K562 (cell line): ENCODE measurements at regions not wholly inside any gene's neighbourhood (a gene's known extent, or its start where the extent isn't known, plus 50 kb on each side); places are given as distances from the start of the nearest gene placed in this dataset.

Experiments
- ATAC-seq: fragments of 200-7000 bp; cut with Tn5 transposase; 3 replicates; pipeline ENCODE4 v1.9.1; 2020; ENCODE audit warnings: moderate library complexity
- BruUV-seq: library from RNA; stranded (reverse); fragments of 400-500 nt; replicated peaks from 2 replicates; lab custom pipeline; 2021; lab: Mats Ljungman, UMichigan
- CTCF ChIA-PET: fragments of 300-600 bp; formaldehyde crosslinking; extraction: SDS; loops from one replicate; lab custom pipeline; 2021; ENCODE audit warnings: low intra/inter-chr PET ratio; lab: Yijun Ruan, JAX
- POLR2A ChIA-PET: fragments of 300-600, 350-650 bp; sonication (Branson Sonifier 250); formaldehyde crosslinking; extraction: SDS; loops from one replicate; lab custom pipeline; 2021; ENCODE audit warnings: antibody characterized with exemption, inconsistent platforms; lab: Yijun Ruan, JAX
- DNase-seq, 4 experiments: peaks; one replicate each; pipeline versions ENCODE4 v3.0.0 to v3.0.0-alpha.2; 2011 to 2018; ENCODE audit warnings: low spot score in 3 of 4, mixed read lengths in 3 of 4; ENCODE audit errors: extremely low read depth in 1 of 4
- FAIRE-seq: peaks from 2 replicates; lab custom pipeline; 2011; peaks lifted over from hg19 to GRCh38; lab: Jason Lieb, UNC
- H2AFZ ChIP-seq: 2 replicates; pipeline ENCODE4 v1.6.0; 2011; ENCODE audit warnings: low read depth, low read length, control low read depth, inconsistent platforms
- H3K27ac ChIP-seq: fragments of 200-600 bp; 3 replicates; pipeline ENCODE4 v1.8.0; 2011; ENCODE audit warnings: low read depth, mild to moderate bottlenecking, control low read depth, inconsistent platforms, low read length, moderate library complexity, mixed read lengths; ENCODE audit errors: extremely low read depth
- H3K27me3 ChIP-seq, 2 experiments: fragments of 300-600 bp in 1 of 2; 2 replicates in 1 of 2; 3 replicates in 1 of 2; pipeline versions ENCODE4 v1.6.0 to v1.8.0; 2011; ENCODE audit warnings: inconsistent platforms in 2 of 2, low read length in 2 of 2, mild to moderate bottlenecking in 1 of 2, mixed read lengths in 1 of 2, moderate library complexity in 1 of 2; ENCODE audit not compliant: control insufficient read depth in 2 of 2, insufficient read depth in 2 of 2
- H3K36me3 ChIP-seq: fragments of 300-600 bp; 3 replicates; pipeline ENCODE4 v1.8.0; 2011; ENCODE audit warnings: mild to moderate bottlenecking, low read length, inconsistent platforms; ENCODE audit not compliant: control insufficient read depth, insufficient read depth
- H3K4me1 ChIP-seq, 2 experiments: fragments of 200-600 bp in 1 of 2; replicated peaks in 1 of 2; 2 replicates in 1 of 2; 3 replicates in 1 of 2; pipeline versions ENCODE4 v1.5.1 to v1.8.0; 2011; ENCODE audit warnings: inconsistent platforms in 2 of 2, low read length in 2 of 2, mild to moderate bottlenecking in 1 of 2, mixed read lengths in 1 of 2, moderate library complexity in 1 of 2; ENCODE audit not compliant: control insufficient read depth in 2 of 2, insufficient read depth in 2 of 2
- H3K4me2 ChIP-seq: 2 replicates; pipeline ENCODE4 v1.6.1; 2011; ENCODE audit warnings: low read length, control low read depth, inconsistent platforms, mixed read lengths; ENCODE audit not compliant: insufficient read depth
- H3K4me3 ChIP-seq: fragments of 200-600 bp; sonication (generic), shearing (Covaris generic); 2 replicates; pipeline ENCODE4 v1.5.1; 2016; ENCODE audit warnings: control low read depth, inconsistent platforms
- H3K79me2 ChIP-seq: fragments of 200-600 bp; 3 replicates; pipeline ENCODE4 v1.8.0; 2011; ENCODE audit warnings: low read length, inconsistent platforms; ENCODE audit not compliant: control insufficient read depth, insufficient read depth
- H3K9ac ChIP-seq, 2 experiments: 2 replicates each; pipeline versions ENCODE4 v1.6.0 to v1.6.1; 2011; ENCODE audit warnings: low read depth in 2 of 2, low read length in 2 of 2, control low read depth in 1 of 2, inconsistent platforms in 1 of 2, mild to moderate bottlenecking in 1 of 2, mixed read lengths in 1 of 2; ENCODE audit not compliant: insufficient read depth in 1 of 2
- H3K9me1 ChIP-seq: one replicate; pipeline ENCODE4 v1.6.0; 2011; ENCODE audit warnings: inconsistent platforms, mild to moderate bottlenecking, low read length, moderate library complexity; ENCODE audit not compliant: control insufficient read depth, insufficient read depth
- H3K9me3 ChIP-seq: replicated peaks from 2 replicates; pipeline ENCODE4 v1.5.1; 2011; ENCODE audit warnings: low read depth, low read length, inconsistent platforms; ENCODE audit not compliant: control insufficient read depth, insufficient read depth
- H4K20me1 ChIP-seq: replicated peaks from 2 replicates; pipeline ENCODE4 v1.6.1; 2011; ENCODE audit warnings: low read length, inconsistent platforms, mixed read lengths; ENCODE audit not compliant: control insufficient read depth, insufficient read depth
- AFF1 ChIP-seq, 2 experiments: fragments of 450-650 bp; IDR thresholded peaks; 2 replicates each; pipeline ENCODE4 v1.6.1; 2018; ENCODE audit warnings: mild to moderate bottlenecking in 2 of 2, low read depth in 1 of 2; ENCODE audit not compliant: partially characterized antibody in 2 of 2
- CBX2 ChIP-seq: fragments of 200-600 bp; sonication (generic); IDR thresholded peaks from one replicate; pipeline ENCODE4 v1.6.1; 2012; ENCODE audit warnings: mild to moderate bottlenecking, low read length, inconsistent platforms; ENCODE audit not compliant: insufficient read depth, poor library complexity, severe bottlenecking
- CHD2 ChIP-seq: IDR thresholded peaks from 2 replicates; pipeline ENCODE4 v1.6.1; 2011; ENCODE audit warnings: low read depth, low read length
- CXXC5 ChIP-seq: fragments of 250-450 bp; sonication (Bioruptor Pico); IDR thresholded peaks from 2 replicates; pipeline ENCODE4 v1.8.0; 2022; ENCODE audit warnings: inconsistent platforms, mild to moderate bottlenecking, moderate library complexity
- E2F5 ChIP-seq: sonication (generic); formaldehyde crosslinking; IDR thresholded peaks from 2 replicates; pipeline ENCODE4 v1.8.0; 2022; ENCODE audit warnings: mild to moderate bottlenecking, missing genetic modification reagents
- GATAD2B ChIP-seq: fragments of 450-650 bp; IDR thresholded peaks from 2 replicates; pipeline ENCODE4 v1.6.1; 2017; ENCODE audit warnings: mild to moderate bottlenecking, borderline replicate concordance
- IRF1 ChIP-seq: sonication (generic); formaldehyde crosslinking; IDR thresholded peaks from 2 replicates; pipeline ENCODE4 v1.8.0; 2022; ENCODE audit warnings: missing genetic modification reagents, mild to moderate bottlenecking, borderline replicate concordance
- KAT7 ChIP-seq: sonication (generic); formaldehyde crosslinking; IDR thresholded peaks from 2 replicates; pipeline ENCODE4 v1.8.0; 2022; ENCODE audit warnings: missing genetic modification reagents, mild to moderate bottlenecking, borderline replicate concordance
- RBM22 ChIP-seq: fragments of 200-400 bp; formaldehyde crosslinking; IDR thresholded peaks from 2 replicates; pipeline ENCODE4 v1.6.1; 2018; ENCODE audit warnings: low read length, low read depth; ENCODE audit not compliant: poor library complexity, severe bottlenecking
- TBP ChIP-seq: optimal IDR thresholded peaks from 2 replicates; pipeline ENCODE3; 2011; ENCODE audit warnings: low read depth, low read length, improper control_type of control experiment
- ZBTB1 ChIP-seq: sonication (generic); formaldehyde crosslinking; IDR thresholded peaks from 2 replicates; pipeline ENCODE4 v1.8.1; 2023; ENCODE audit warnings: missing genetic modification reagents, low read depth, mild to moderate bottlenecking, borderline replicate concordance
- ZBTB49 ChIP-seq: sonication (generic); formaldehyde crosslinking; IDR thresholded peaks from 2 replicates; pipeline ENCODE4 v1.8.0; 2022; ENCODE audit warnings: missing genetic modification reagents, mild to moderate bottlenecking, borderline replicate concordance
- ZNF282 ChIP-seq: sonication (generic); formaldehyde crosslinking; IDR thresholded peaks from 2 replicates; pipeline ENCODE4 v1.8.1; 2023; ENCODE audit warnings: missing genetic modification reagents
- ZNF408 ChIP-seq: fragments of 250-450 bp; sonication (Bioruptor Pico); IDR thresholded peaks from 2 replicates; pipeline ENCODE4 v1.4.0; 2020; ENCODE audit warnings: low read depth, mild to moderate bottlenecking, moderate library complexity
- WGBS: fragments of 100-300 bp; shearing (Covaris generic); methylation state at CpG from one replicate; pipeline ENCODE4 v1.1.6; 2016; ENCODE audit warnings: low coverage, mixed read lengths; ENCODE audit not compliant: insufficient coverage; ENCODE audit errors: missing lambda C conversion rate; 5-methylcytosine and 5-hydroxymethylcytosine counted together
- in situ Hi-C: fragments of 300-500 bp; cut with MboI; formaldehyde crosslinking; loops from 4 replicates; pipeline ENCODE4 v1.15.0; 2018; ENCODE audit warnings: inconsistent platforms, mixed read lengths
- intact Hi-C: fragments of 100-400 bp; cut with micrococcal nuclease; formaldehyde crosslinking; loops from 2 replicates; pipeline ENCODE4 v1.14.2; 2022

GRCh38 chr15:26132811-26133210 is 269.7 kb upstream of the ATP10A start:
- no peak overlapping the region for H3K9ac ChIP-seq
- ATAC-seq (no peak), FAIRE-seq (no peak), DNase-seq (no peak)
- no peaks in the 10 kb centered on the region for H4K20me1 ChIP-seq
- peaks cover 0 to 4% of the 10 kb centered on the region in 2 experiments; a peak in 1 of 5 replicates for H3K27me3 ChIP-seq
- CTCF ChIA-PET: no interaction called here
- H3K36me3 ChIP-seq: no peaks in the 10 kb centered on the region
- H3K79me2 ChIP-seq: no peaks in the 10 kb centered on the region
- POLR2A ChIA-PET: interaction anchor here (1.2 kb wide), 1 partner anchor 20 kb away, joined by 4 read pairs; no protein-coding TSS in a partner anchor
- H3K4me3 ChIP-seq: no peak overlapping the region
- intact Hi-C loops: no loop called here
- no peak overlapping the region for H3K27ac ChIP-seq
- no peak overlapping the region for H3K4me2 ChIP-seq
- in situ Hi-C loops: no loop called here
- no TSS peak for BruUV-seq
- WGBS: 0% methylated on average over 3 of the region's 3 CpGs
- no peak overlapping the region for H2AFZ ChIP-seq
- H3K9me1 ChIP-seq: no peaks in the 10 kb centered on the region
- no peak for TF ChIP-seq ZBTB1
- no peak for TF ChIP-seq KAT7 (CRISPR knock-in tag)
- TF ChIP-seq ZNF408 (CRISPR knock-in tag): no peak
- no peak for TF ChIP-seq TBP
- TF ChIP-seq CHD2: no peak
- no peak for TF ChIP-seq CBX2
- TF ChIP-seq IRF1 (CRISPR knock-in tag): no peak
- TF ChIP-seq CXXC5: no peak
- TF ChIP-seq E2F5: no peak
- no peak for TF ChIP-seq GATAD2B
- TF ChIP-seq RBM22: no peak
- TF ChIP-seq ZBTB49 (CRISPR knock-in tag): no peak
- TF ChIP-seq AFF1 (IDR thresholded peaks at IDR 0.05; ENCODE audit: low read depth in 1 of 2, partially characterized antibody in 2 of 2): no peak
- no peak for TF ChIP-seq ZNF282 (CRISPR knock-in tag)
- no peaks in the 10 kb centered on the region for H3K4me1 ChIP-seq
- no peaks in the 10 kb centered on the region for H3K9me3 ChIP-seq
